H1 (cell line): ENCODE measurements at regions not wholly inside any gene's neighbourhood (a gene's known extent, or its start where the extent isn't known, plus 50 kb on each side); places are given as distances from the start of the nearest gene placed in this dataset.

Experiments
- CTCF ChIA-PET: fragments of 300-600 bp; sonication (Branson Sonifier 250); formaldehyde crosslinking; loops from one replicate; lab custom pipeline; 2021; ENCODE audit not compliant: partially characterized antibody; lab: Charles Lee
- POLR2A ChIA-PET: fragments of 300-600 bp; sonication (Branson Sonifier 250); formaldehyde crosslinking; loops from one replicate; lab custom pipeline; 2021; ENCODE audit warnings: inconsistent platforms; ENCODE audit not compliant: partially characterized antibody; lab: Charles Lee
- DNase-seq, 2 experiments: peaks; one replicate each; pipeline versions ENCODE4 v3.0.0 to v3.0.0-alpha.2; 2010 to 2022; ENCODE audit warnings: low spot score in 2 of 2, low read depth in 1 of 2, mixed read lengths in 1 of 2
- FAIRE-seq: peaks from 2 replicates; lab custom pipeline; 2011; peaks lifted over from hg19 to GRCh38; lab: Jason Lieb, UNC
- H2AFZ ChIP-seq: 2 replicates; pipeline ENCODE4 v1.8.1; 2012; ENCODE audit warnings: low read length, inconsistent platforms
- H2AK5ac ChIP-seq: 2 replicates; pipeline ENCODE4 v1.6.1; 2013; ENCODE audit warnings: low read depth, low read length
- H2BK120ac ChIP-seq: replicated peaks from 2 replicates; pipeline ENCODE3; 2013; ENCODE audit warnings: low read depth, low read length, inconsistent platforms
- H2BK12ac ChIP-seq: 2 replicates; pipeline ENCODE4 v1.6.1; 2013; ENCODE audit warnings: low read depth, low read length
- H2BK15ac ChIP-seq: 2 replicates; pipeline ENCODE4 v1.6.1; 2013; ENCODE audit warnings: low read length
- H2BK20ac ChIP-seq: 2 replicates; pipeline ENCODE4 v1.6.1; 2013; ENCODE audit warnings: low read length
- H2BK5ac ChIP-seq: 2 replicates; pipeline ENCODE4 v1.6.1; 2013; ENCODE audit warnings: low read depth, low read length
- H3K14ac ChIP-seq: 2 replicates; pipeline ENCODE4 v1.6.1; 2013; ENCODE audit warnings: inconsistent platforms; ENCODE audit not compliant: insufficient read length
- H3K18ac ChIP-seq: 2 replicates; pipeline ENCODE4 v1.6.1; 2013; ENCODE audit warnings: low read length; ENCODE audit errors: extremely low read depth
- H3K23ac ChIP-seq: 2 replicates; pipeline ENCODE4 v1.6.1; 2013; ENCODE audit warnings: inconsistent platforms; ENCODE audit not compliant: insufficient read length
- H3K23me2 ChIP-seq: 2 replicates; pipeline ENCODE4 v1.6.1; 2013; ENCODE audit warnings: low read depth, low read length
- H3K27ac ChIP-seq: 2 replicates; pipeline ENCODE4 v1.6.1; 2011; ENCODE audit warnings: low read depth, low read length, inconsistent platforms
- H3K27me3 ChIP-seq, 4 experiments: replicated peaks in 1 of 4; 1 replicate in 1 of 4; 2 replicates in 3 of 4; pipeline versions ENCODE4 v1.6.1 to v1.8.1; 2011 to 2013; ENCODE audit warnings: low read length in 3 of 4, mild to moderate bottlenecking in 3 of 4, inconsistent platforms in 2 of 4, mixed read lengths in 2 of 4, moderate library complexity in 1 of 4; ENCODE audit not compliant: control insufficient read depth in 3 of 4, insufficient read depth in 3 of 4; ENCODE audit errors: extremely low read depth in 1 of 4
- H3K36me3 ChIP-seq, 4 experiments: 2 replicates each; pipeline versions ENCODE4 v1.6.1 to v1.8.1; 2011 to 2013; ENCODE audit warnings: mild to moderate bottlenecking in 4 of 4, low read length in 3 of 4, moderate library complexity in 2 of 4, control low read depth in 1 of 4, inconsistent platforms in 1 of 4; ENCODE audit not compliant: insufficient read depth in 4 of 4, control insufficient read depth in 2 of 4
- H3K4ac ChIP-seq: replicated peaks from 2 replicates; pipeline ENCODE3; 2013; ENCODE audit warnings: low read length, low read depth, mixed read lengths, inconsistent platforms; ENCODE audit not compliant: insufficient read length
- H3K4me1 ChIP-seq, 4 experiments: replicated peaks in 1 of 4; 1 replicate in 1 of 4; 2 replicates in 3 of 4; pipeline versions ENCODE4 v1.6.1 to v1.8.1; 2011 to 2013; ENCODE audit warnings: low read length in 3 of 4, inconsistent platforms in 2 of 4, mixed read lengths in 1 of 4; ENCODE audit not compliant: insufficient read depth in 4 of 4, control insufficient read depth in 3 of 4
- H3K4me2 ChIP-seq, 2 experiments: 2 replicates each; pipeline versions ENCODE4 v1.6.1 to v1.8.1; 2011 to 2013; ENCODE audit warnings: low read depth in 2 of 2, low read length in 2 of 2, control low read depth in 1 of 2, inconsistent platforms in 1 of 2, mild to moderate bottlenecking in 1 of 2; ENCODE audit not compliant: insufficient read depth in 1 of 2
- H3K4me3 ChIP-seq, 4 experiments: fragments of 200-600, 300-600 bp in 1 of 4; sonication (generic), shearing (Covaris generic), sonication (Bioruptor Twin) in 1 of 4; 2 replicates each; pipeline versions ENCODE4 v1.5.1 to v1.8.1; 2011 to 2016; ENCODE audit warnings: low read length in 4 of 4, low read depth in 3 of 4, control low read depth in 2 of 4, inconsistent platforms in 2 of 4, mild to moderate bottlenecking in 2 of 4, mixed read lengths in 1 of 4, moderate library complexity in 1 of 4; ENCODE audit not compliant: insufficient read depth in 2 of 4; ENCODE audit errors: extremely low read depth in 1 of 4
- H3K56ac ChIP-seq: replicated peaks from 2 replicates; pipeline ENCODE3; 2013; ENCODE audit warnings: low read depth, mild to moderate bottlenecking, mixed read lengths, low read length, inconsistent platforms; ENCODE audit not compliant: insufficient read length
- H3K79me1 ChIP-seq: 2 replicates; pipeline ENCODE4 v1.6.1; 2013; ENCODE audit warnings: low read depth, low read length, control low read depth
- H3K79me2 ChIP-seq, 2 experiments: 2 replicates each; pipeline versions ENCODE4 v1.6.1 to v1.8.1; 2012 to 2013; ENCODE audit warnings: low read length in 2 of 2, mild to moderate bottlenecking in 2 of 2, inconsistent platforms in 1 of 2; ENCODE audit not compliant: insufficient read depth in 2 of 2, control insufficient read depth in 1 of 2
- H3K9ac ChIP-seq, 4 experiments: replicated peaks in 1 of 4; 1 replicate in 1 of 4; 2 replicates in 3 of 4; pipeline versions ENCODE4 v1.6.1 to v1.8.1; 2011 to 2013; ENCODE audit warnings: low read depth in 3 of 4, low read length in 3 of 4, control low read depth in 2 of 4, mild to moderate bottlenecking in 2 of 4, moderate library complexity in 2 of 4, inconsistent platforms in 1 of 4; ENCODE audit errors: extremely low read depth in 1 of 4
- H3K9me3 ChIP-seq, 2 experiments: 2 replicates each; pipeline versions ENCODE4 v1.6.1 to v1.8.1; 2012 to 2013; ENCODE audit warnings: mild to moderate bottlenecking in 2 of 2, moderate library complexity in 2 of 2, control low read depth in 1 of 2, inconsistent platforms in 1 of 2, low read depth in 1 of 2, low read length in 1 of 2, mixed read lengths in 1 of 2; ENCODE audit not compliant: insufficient read depth in 2 of 2
- H4K20me1 ChIP-seq, 2 experiments: replicated peaks in 1 of 2; 2 replicates each; pipeline versions ENCODE3 to v1.8.1; 2011 to 2013; ENCODE audit warnings: inconsistent platforms in 2 of 2, low read length in 2 of 2, mild to moderate bottlenecking in 1 of 2; ENCODE audit not compliant: insufficient read depth in 2 of 2, control insufficient read depth in 1 of 2
- H4K5ac ChIP-seq: 2 replicates; pipeline ENCODE4 v1.6.1; 2013; ENCODE audit warnings: low read length, low read depth, mixed read lengths, inconsistent platforms; ENCODE audit not compliant: insufficient read length
- H4K8ac ChIP-seq: 2 replicates; pipeline ENCODE4 v1.8.0; 2013; ENCODE audit warnings: mild to moderate bottlenecking, moderate library complexity, low read length, inconsistent platforms; ENCODE audit not compliant: insufficient read depth; ENCODE audit errors: extremely low read depth
- H4K91ac ChIP-seq: replicated peaks from 2 replicates; pipeline ENCODE3; 2013; ENCODE audit warnings: low read length, mixed read lengths, inconsistent platforms; ENCODE audit not compliant: insufficient read length
- BCL11A ChIP-seq, 2 experiments: IDR thresholded peaks; one replicate each; pipeline ENCODE4 v1.6.1; 2011; ENCODE audit warnings: low read depth in 2 of 2, low read length in 2 of 2, mild to moderate bottlenecking in 2 of 2
- BRCA1 ChIP-seq: IDR thresholded peaks from 2 replicates; pipeline ENCODE4 v1.6.1; 2012; ENCODE audit warnings: low read depth, low read length, improper control_type of control experiment
- CBX8 ChIP-seq: fragments of 300-800, 300-1000 bp; sonication (generic); IDR thresholded peaks from 2 replicates; pipeline ENCODE4 v1.7.1; 2016; ENCODE audit warnings: low read depth, low read length, borderline replicate concordance
- CTBP2 ChIP-seq: IDR thresholded peaks from 2 replicates; pipeline ENCODE4 v1.7.0; 2011; ENCODE audit warnings: borderline replicate concordance, mild to moderate bottlenecking, moderate library complexity, mixed read lengths, low read length; ENCODE audit not compliant: insufficient read depth, insufficient read length
- EZH2 ChIP-seq: fragments of 200-600 bp; sonication (generic); IDR thresholded peaks from 2 replicates; pipeline ENCODE4 v1.7.1; 2012; ENCODE audit warnings: low read depth, mild to moderate bottlenecking, moderate library complexity, low read length, inconsistent platforms; ENCODE audit not compliant: severe bottlenecking
- KDM1A ChIP-seq: fragments of 200-600, 300-600 bp; sonication (generic); IDR thresholded peaks from 2 replicates; pipeline ENCODE4 v1.7.1; 2016; ENCODE audit warnings: mild to moderate bottlenecking, low read length, borderline replicate concordance
- MAFK ChIP-seq: IDR thresholded peaks from 2 replicates; pipeline ENCODE4 v1.6.1; 2012; ENCODE audit warnings: low read depth, mild to moderate bottlenecking, improper control_type of control experiment, low read length
- SAP30 ChIP-seq: fragments of 300-600 bp; sonication (generic); IDR thresholded peaks from 2 replicates; pipeline ENCODE4 v1.7.1; 2012; ENCODE audit warnings: low read length, moderate library complexity, mild to moderate bottlenecking, inconsistent platforms; ENCODE audit not compliant: insufficient read depth, insufficient replicate concordance
- SIRT6 ChIP-seq: IDR thresholded peaks from one replicate; pipeline ENCODE4 v1.7.1; 2012; ENCODE audit warnings: low read length, inconsistent platforms
- TAF1 ChIP-seq: IDR thresholded peaks from 2 replicates; pipeline ENCODE4 v1.6.1; 2011; ENCODE audit warnings: mild to moderate bottlenecking, low read depth, low read length
- TCF12 ChIP-seq: IDR thresholded peaks from 2 replicates; pipeline ENCODE4 v1.6.1; 2011; ENCODE audit warnings: low read depth, mild to moderate bottlenecking, low read length
- ZNF274 ChIP-seq: IDR thresholded peaks from 2 replicates; pipeline ENCODE4 v1.7.0; 2012; ENCODE audit warnings: low read length, borderline replicate concordance; ENCODE audit errors: extremely low read depth
- WGBS, 2 experiments: shearing (Covaris generic) in 1 of 2; methylation state at CpG; one replicate each; pipeline versions ENCODE4 v1.1.6 to v1.1.7; 2013 to 2015; ENCODE audit warnings: low lambda C conversion rate in 2 of 2, mixed read lengths in 2 of 2, inconsistent platforms in 1 of 2, low coverage in 1 of 2, missing lambda C conversion rate in 1 of 2; ENCODE audit not compliant: insufficient replicate concordance in 2 of 2, insufficient coverage in 1 of 2, insufficient read length in 1 of 2; ENCODE audit errors: extremely low coverage in 1 of 2, missing lambda C conversion rate in 1 of 2; 5-methylcytosine and 5-hydroxymethylcytosine counted together
- TF ChIP-seq, protein P1 (sequence below): IDR thresholded peaks from 2 replicates; pipeline ENCODE4 v1.6.1; 2011; ENCODE audit warnings: low read depth, mild to moderate bottlenecking, low read length; ENCODE audit not compliant: insufficient read depth

DNA sequence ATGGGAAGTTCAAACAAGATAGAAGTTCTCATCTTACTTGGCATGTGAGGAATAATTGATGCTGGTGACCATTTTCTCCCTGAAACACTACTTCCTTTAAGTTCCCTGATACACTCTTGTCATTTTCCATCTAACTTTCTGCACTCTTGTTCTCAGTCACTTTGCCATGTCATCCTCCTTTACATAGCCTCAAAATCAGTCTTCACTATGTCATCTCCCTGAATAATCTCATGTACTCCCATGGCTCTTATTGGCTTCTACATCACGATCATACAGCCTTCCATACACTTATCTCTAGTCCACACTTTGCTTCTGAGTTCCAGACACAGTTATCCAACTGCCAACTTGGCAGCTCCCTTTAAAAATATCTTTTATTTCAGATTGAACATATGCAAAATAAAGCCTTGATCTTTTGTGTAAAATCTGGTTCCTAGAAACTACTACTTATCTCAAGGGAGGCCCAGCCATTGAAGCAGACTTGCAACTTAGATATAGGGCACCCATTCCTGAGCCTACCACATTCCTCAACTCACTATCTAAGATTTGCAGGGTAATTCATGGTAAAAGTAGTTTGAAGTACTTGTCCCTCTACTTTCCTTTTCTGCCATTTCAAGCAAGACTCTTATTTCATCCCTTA lies 1070.2 kb upstream of the NXPH2 start:
- Histone ChIP-seq H2BK15ac (no peak overlapping the region), H3K56ac (no peak overlapping the region), H3K36me3 (no peaks in the 10 kb centered on the region), H3K9ac (no peak overlapping the region), H3K27ac (no peak overlapping the region), H4K20me1 (no peaks in the 10 kb centered on the region), H3K23me2 (no peaks in the 10 kb centered on the region), H3K14ac (no peak overlapping the region), H3K23ac (no peak overlapping the region), H4K8ac (no peak overlapping the region), H3K4ac (no peak overlapping the region), H3K79me1 (no peaks in the 10 kb centered on the region), H3K18ac (no peak overlapping the region), H2BK20ac (no peak overlapping the region), H2BK12ac (no peak overlapping the region), H3K27me3 (no peaks in the 10 kb centered on the region), H3K4me3 (no peak overlapping the region), H2AFZ (no peak overlapping the region), H2BK120ac (no peak overlapping the region), H2AK5ac (no peak overlapping the region), H4K91ac (no peak overlapping the region), H3K9me3 (no peaks in the 10 kb centered on the region), H3K79me2 (no peaks in the 10 kb centered on the region), H3K4me1 (no peaks in the 10 kb centered on the region), H2BK5ac (no peak overlapping the region), H4K5ac (no peak overlapping the region), H3K4me2 (no peak overlapping the region)
- FAIRE-seq (no peak), DNase-seq (no peak)
- POLR2A ChIA-PET: no interaction called here
- WGBS, 2 experiments: 77% methylated on average over 1 of the region's 1 CpG; no CpG with 5 or more reads in 1 of the 2 experiments
- CTCF ChIA-PET: interaction anchor here (1.1 kb wide), 1 partner anchor 477 kb away, joined by 3 read pairs; no protein-coding TSS in a partner anchor
- no peak for TF ChIP-seq MAFK
- no peak for TF ChIP-seq TCF12
- TF ChIP-seq, protein P1, sequence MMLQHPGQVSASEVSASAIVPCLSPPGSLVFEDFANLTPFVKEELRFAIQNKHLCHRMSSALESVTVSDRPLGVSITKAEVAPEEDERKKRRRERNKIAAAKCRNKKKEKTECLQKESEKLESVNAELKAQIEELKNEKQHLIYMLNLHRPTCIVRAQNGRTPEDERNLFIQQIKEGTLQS: no peak
- no peak for TF ChIP-seq CTBP2
- no peak for TF ChIP-seq CBX8
- TF ChIP-seq SIRT6: no peak
- TF ChIP-seq BCL11A (IDR thresholded peaks at IDR 0.05; ENCODE audit: low read depth in 2 of 2, low read length in 2 of 2): no peak
- no peak for TF ChIP-seq KDM1A
- no peak for TF ChIP-seq SAP30
- no peak for TF ChIP-seq EZH2
- no peak for TF ChIP-seq TAF1
- TF ChIP-seq BRCA1: no peak
- TF ChIP-seq ZNF274: no peak
